ENCODE measurements at regions not wholly inside any gene's neighbourhood (a gene's known extent, or its start where the extent isn't known, plus 50 kb on each side); places are given as distances from the start of the nearest gene placed in this dataset.

- TF ChIP-seq POLR2A (IDR thresholded peaks at IDR 0.05) (no peak), CTCF (IDR thresholded peaks at IDR 0.05) (no peak)
These were observed 163.6 kb upstream of the TMPO start for GRCh38 chr12:98351784-98352183.

GRCh38 chr12:98352218-98352811 is 163.1 kb upstream of the TMPO start:
- Histone ChIP-seq H3K27me3 (no peaks in the 10 kb centered on the region), H3K4me1 (replicated peaks in 1 of 2) (no peaks in the 10 kb centered on the region), H3K27ac (no peak overlapping the region), H3K9me3 (replicated peaks in 1 of 3) (no peaks in the 10 kb centered on the region), H3K4me3 (no peak overlapping the region), H3K36me3 (replicated peaks in 1 of 2) (no peaks in the 10 kb centered on the region)
- no peak for TF ChIP-seq CTCF (IDR thresholded peaks at IDR 0.05)
- TF ChIP-seq POLR2A (IDR thresholded peaks at IDR 0.05): no peak
- no peak for DNase-seq
- intact Hi-C loops (cut with DNase I): no loop called here
- 53 to 73% (median 56%) methylated on average over 4 of the region's 4 CpGs for WGBS, 4 donors

More at GRCh38 chr12:98351784-98352183, 163.6 kb upstream of the TMPO start:
- intact Hi-C loops (cut with DNase I): no loop called here
- Histone ChIP-seq H3K27ac (no peak overlapping the region), H3K9me3 (replicated peaks in 1 of 3) (no peaks in the 10 kb centered on the region), H3K4me1 (replicated peaks in 1 of 2) (no peaks in the 10 kb centered on the region), H3K4me3 (no peak overlapping the region), H3K36me3 (replicated peaks in 1 of 2) (no peaks in the 10 kb centered on the region), H3K27me3 (no peaks in the 10 kb centered on the region)
- DNase-seq: no peak
- WGBS, 4 donors: 70 to 84% (median 75%) methylated on average over 3 of the region's 3 CpGs

DNA sequence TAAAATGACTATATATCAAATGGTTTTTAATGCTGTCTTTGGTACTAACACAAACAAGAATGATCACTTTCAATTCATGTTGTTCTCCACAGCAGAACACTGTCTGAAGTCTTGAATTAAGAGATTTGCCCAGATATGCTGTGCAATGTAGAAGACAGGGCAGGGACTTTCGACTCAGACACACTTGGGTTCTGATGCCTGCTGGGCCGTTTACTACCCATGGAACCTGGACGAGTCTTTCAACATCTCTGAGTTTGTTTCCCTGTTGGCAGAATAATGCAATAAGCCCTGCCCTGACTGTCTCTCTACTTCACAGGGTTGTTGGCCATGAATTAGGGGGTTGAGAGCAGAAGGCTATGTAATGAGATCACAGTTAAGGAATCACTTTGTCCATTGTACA is 162.6 kb upstream of the TMPO start:
- intact Hi-C loops (cut with DNase I): no loop called here
- H3K36me3 ChIP-seq (replicated peaks in 1 of 2): no peaks in the 10 kb centered on the region
- WGBS, 4 donors: 38 to 76% (median 65%) methylated on average over 3 of the region's 3 CpGs

GRCh38 chr12:98354520-98355035 is 160.8 kb upstream of the TMPO start:
- Histone ChIP-seq H3K27me3 (no peaks in the 10 kb centered on the region), H3K4me3 (no peak overlapping the region), H3K9me3 (replicated peaks in 1 of 3) (no peaks in the 10 kb centered on the region), H3K4me1 (replicated peaks in 1 of 2) (no peaks in the 10 kb centered on the region), H3K36me3 (replicated peaks in 1 of 2) (no peaks in the 10 kb centered on the region), H3K27ac (no peak overlapping the region)
- no peak for DNase-seq
- intact Hi-C loops (cut with DNase I): no loop called here
- 71 to 92% (median 75%) methylated on average over 2 of the region's 2 CpGs for WGBS, 4 donors
- no peak for TF ChIP-seq POLR2A (IDR thresholded peaks at IDR 0.05)
- no peak for TF ChIP-seq CTCF (IDR thresholded peaks at IDR 0.05)

More for the DNA sequence above, 162.6 kb upstream of the TMPO start:
- H3K4me3 ChIP-seq: no peak overlapping the region
- no peaks in the 10 kb centered on the region for H3K9me3 ChIP-seq (replicated peaks in 1 of 3)
- no peak overlapping the region for H3K27ac ChIP-seq
- TF ChIP-seq POLR2A (IDR thresholded peaks at IDR 0.05) (no peak), CTCF (IDR thresholded peaks at IDR 0.05) (no peak)
- H3K27me3 ChIP-seq: no peaks in the 10 kb centered on the region
- DNase-seq: no peak
- H3K4me1 ChIP-seq (replicated peaks in 1 of 2): no peaks in the 10 kb centered on the region

All from adrenal gland (tissue), 9 donors.